ENCODE measurements at regions not wholly inside any gene's neighbourhood (a gene's known extent, or its start where the extent isn't known, plus 50 kb on each side); places are given as distances from the start of the nearest gene placed in this dataset.

- H3K36me3 ChIP-seq (ENCODE audit: insufficient read depth, low read length): no peaks in the 10 kb centered on the region
- no peak overlapping the region for H2AFZ ChIP-seq (ENCODE audit: low read depth, low read length)
- no peaks in the 10 kb centered on the region for H3K27me3 ChIP-seq (ENCODE audit: insufficient read depth, low read depth, low read length)
- TF ChIP-seq SMC3 (conservative IDR thresholded peaks at IDR 0.05; ENCODE audit: poor library complexity): no peak
- peak; percentile 40 for TF ChIP-seq EP300 (conservative IDR thresholded peaks at IDR 0.05; ENCODE audit: poor library complexity, severe bottlenecking)
- no peak for TF ChIP-seq REST (IDR thresholded peaks at IDR 0.05; ENCODE audit: borderline replicate concordance)
- TF ChIP-seq, protein P1, sequence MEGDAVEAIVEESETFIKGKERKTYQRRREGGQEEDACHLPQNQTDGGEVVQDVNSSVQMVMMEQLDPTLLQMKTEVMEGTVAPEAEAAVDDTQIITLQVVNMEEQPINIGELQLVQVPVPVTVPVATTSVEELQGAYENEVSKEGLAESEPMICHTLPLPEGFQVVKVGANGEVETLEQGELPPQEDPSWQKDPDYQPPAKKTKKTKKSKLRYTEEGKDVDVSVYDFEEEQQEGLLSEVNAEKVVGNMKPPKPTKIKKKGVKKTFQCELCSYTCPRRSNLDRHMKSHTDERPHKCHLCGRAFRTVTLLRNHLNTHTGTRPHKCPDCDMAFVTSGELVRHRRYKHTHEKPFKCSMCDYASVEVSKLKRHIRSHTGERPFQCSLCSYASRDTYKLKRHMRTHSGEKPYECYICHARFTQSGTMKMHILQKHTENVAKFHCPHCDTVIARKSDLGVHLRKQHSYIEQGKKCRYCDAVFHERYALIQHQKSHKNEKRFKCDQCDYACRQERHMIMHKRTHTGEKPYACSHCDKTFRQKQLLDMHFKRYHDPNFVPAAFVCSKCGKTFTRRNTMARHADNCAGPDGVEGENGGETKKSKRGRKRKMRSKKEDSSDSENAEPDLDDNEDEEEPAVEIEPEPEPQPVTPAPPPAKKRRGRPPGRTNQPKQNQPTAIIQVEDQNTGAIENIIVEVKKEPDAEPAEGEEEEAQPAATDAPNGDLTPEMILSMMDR (IDR thresholded peaks at IDR 0.05; ENCODE audit: poor library complexity, severe bottlenecking): no peak
- no peak overlapping the region for H3K27ac ChIP-seq (ENCODE audit: low read length)
- H3K4me3 ChIP-seq (ENCODE audit: low read length): no peak overlapping the region
- no peaks in the 10 kb centered on the region for H3K9me3 ChIP-seq (ENCODE audit: low read length)
- H3K4me2 ChIP-seq (ENCODE audit: low read length): no peak overlapping the region
- no peaks in the 10 kb centered on the region for H4K20me1 ChIP-seq (ENCODE audit: insufficient read depth)
- H3K9ac ChIP-seq (ENCODE audit: low read length): no peak overlapping the region
- H3F3A ChIP-seq (ENCODE audit: insufficient read depth, low read length, poor library complexity, severe bottlenecking): no peaks in the 10 kb centered on the region
- H3K79me2 ChIP-seq (replicated peaks; ENCODE audit: insufficient read depth, low read length): no peaks in the 10 kb centered on the region
- no peaks in the 10 kb centered on the region for H3K9me2 ChIP-seq (ENCODE audit: insufficient read depth, low read length)
Observed at GRCh38 chr14:71362920-71363584, 455.8 kb downstream of the PCNX1 start.

- Histone ChIP-seq H3K27me3 (ENCODE audit: insufficient read depth, low read depth, low read length) (no peaks in the 10 kb centered on the region), H3K9ac (ENCODE audit: low read length) (no peak overlapping the region), H3F3A (ENCODE audit: insufficient read depth, low read length, poor library complexity, severe bottlenecking) (no peaks in the 10 kb centered on the region), H3K36me3 (ENCODE audit: insufficient read depth, low read length) (no peaks in the 10 kb centered on the region), H3K4me2 (ENCODE audit: low read length) (no peak overlapping the region), H3K27ac (ENCODE audit: low read length) (no peak overlapping the region), H4K20me1 (ENCODE audit: insufficient read depth) (no peaks in the 10 kb centered on the region), H3K79me2 (replicated peaks; ENCODE audit: insufficient read depth, low read length) (no peaks in the 10 kb centered on the region), H3K9me3 (ENCODE audit: low read length) (no peaks in the 10 kb centered on the region), H2AFZ (ENCODE audit: low read depth, low read length) (no peak overlapping the region), H3K4me3 (ENCODE audit: low read length) (no peak overlapping the region), H3K9me2 (ENCODE audit: insufficient read depth, low read length) (no peaks in the 10 kb centered on the region)
- no peak for TF ChIP-seq REST (IDR thresholded peaks at IDR 0.05; ENCODE audit: borderline replicate concordance)
- TF ChIP-seq EZH2 (IDR thresholded peaks at IDR 0.05; ENCODE audit: borderline replicate concordance, insufficient read depth, low read length, poor library complexity, severe bottlenecking): no peak
- TF ChIP-seq SMC3 (conservative IDR thresholded peaks at IDR 0.05; ENCODE audit: poor library complexity): no peak
- TF ChIP-seq TAF1 (IDR thresholded peaks at IDR 0.05; ENCODE audit: low read depth): no peak
- no peak for TF ChIP-seq RAD21 (conservative IDR thresholded peaks at IDR 0.05)
- TF ChIP-seq POLR2AphosphoS5 (IDR thresholded peaks at IDR 0.05): no peak
- no peak for TF ChIP-seq MXI1 (conservative IDR thresholded peaks at IDR 0.05; ENCODE audit: poor library complexity, severe bottlenecking)
- TF ChIP-seq EP300 (conservative IDR thresholded peaks at IDR 0.05; ENCODE audit: poor library complexity, severe bottlenecking): no peak
- TF ChIP-seq, protein P1 (IDR thresholded peaks at IDR 0.05; ENCODE audit: poor library complexity, severe bottlenecking): no peak
Observed at GRCh38 chr14:71363946-71364925, 457.0 kb downstream of the PCNX1 start.
